ENCODE measurements at regions not wholly inside any gene's neighbourhood (a gene's known extent, or its start where the extent isn't known, plus 50 kb on each side); places are given as distances from the start of the nearest gene placed in this dataset.

DNA sequence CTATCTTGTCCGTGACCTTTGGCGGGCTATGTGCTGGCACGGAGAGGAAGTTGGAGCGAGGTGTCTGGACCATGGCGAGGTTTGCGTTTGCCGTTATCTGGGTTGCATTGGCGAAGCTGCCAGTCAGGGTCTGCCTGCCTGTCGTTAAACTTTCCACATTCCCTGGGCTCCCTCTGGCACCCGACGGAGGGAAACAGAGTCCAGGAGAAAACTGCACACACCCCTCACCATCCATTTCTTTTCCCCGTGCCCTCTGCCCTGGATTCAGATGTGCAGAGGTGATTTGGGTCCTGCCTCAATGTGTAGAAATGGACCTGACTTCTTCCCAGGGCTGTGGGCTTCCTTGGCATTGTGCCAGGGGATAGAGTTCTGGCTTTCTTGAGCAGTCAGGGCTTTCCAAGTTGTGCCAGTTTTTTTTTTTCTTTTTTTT lies 142.4 kb downstream of the URI1 start (continued):
- TF ChIP-seq CEBPB (IDR thresholded peaks at IDR 0.05; ENCODE audit: borderline replicate concordance in 1 of 2, low read depth in 2 of 2, low read length in 2 of 2) (no peak), ESRRA (IDR thresholded peaks at IDR 0.05; ENCODE audit: low read length) (no peak)
- TF ChIP-seq, protein P1, sequence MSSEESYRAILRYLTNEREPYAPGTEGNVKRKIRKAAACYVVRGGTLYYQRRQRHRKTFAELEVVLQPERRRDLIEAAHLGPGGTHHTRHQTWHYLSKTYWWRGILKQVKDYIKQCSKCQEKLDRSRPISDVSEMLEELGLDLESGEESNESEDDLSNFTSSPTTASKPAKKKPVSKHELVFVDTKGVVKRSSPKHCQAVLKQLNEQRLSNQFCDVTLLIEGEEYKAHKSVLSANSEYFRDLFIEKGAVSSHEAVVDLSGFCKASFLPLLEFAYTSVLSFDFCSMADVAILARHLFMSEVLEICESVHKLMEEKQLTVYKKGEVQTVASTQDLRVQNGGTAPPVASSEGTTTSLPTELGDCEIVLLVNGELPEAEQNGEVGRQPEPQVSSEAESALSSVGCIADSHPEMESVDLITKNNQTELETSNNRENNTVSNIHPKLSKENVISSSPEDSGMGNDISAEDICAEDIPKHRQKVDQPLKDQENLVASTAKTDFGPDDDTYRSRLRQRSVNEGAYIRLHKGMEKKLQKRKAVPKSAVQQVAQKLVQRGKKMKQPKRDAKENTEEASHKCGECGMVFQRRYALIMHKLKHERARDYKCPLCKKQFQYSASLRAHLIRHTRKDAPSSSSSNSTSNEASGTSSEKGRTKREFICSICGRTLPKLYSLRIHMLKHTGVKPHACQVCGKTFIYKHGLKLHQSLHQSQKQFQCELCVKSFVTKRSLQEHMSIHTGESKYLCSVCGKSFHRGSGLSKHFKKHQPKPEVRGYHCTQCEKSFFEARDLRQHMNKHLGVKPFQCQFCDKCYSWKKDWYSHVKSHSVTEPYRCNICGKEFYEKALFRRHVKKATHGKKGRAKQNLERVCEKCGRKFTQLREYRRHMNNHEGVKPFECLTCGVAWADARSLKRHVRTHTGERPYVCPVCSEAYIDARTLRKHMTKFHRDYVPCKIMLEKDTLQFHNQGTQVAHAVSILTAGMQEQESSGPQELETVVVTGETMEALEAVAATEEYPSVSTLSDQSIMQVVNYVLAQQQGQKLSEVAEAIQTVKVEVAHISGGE (CRISPR knock-in tag; IDR thresholded peaks at IDR 0.05), result no peak

- DNase-seq (ENCODE audit: low read depth, low spot score) (no peak), FAIRE-seq (no peak), ATAC-seq (no peak; the same call in 2 of the 3 replicates)
- H3K36me3 ChIP-seq (ENCODE audit: control insufficient read depth in 2 of 2, insufficient read depth in 2 of 2, low read length in 1 of 2), result no peaks in the 10 kb centered on the region
- H3K27me3 ChIP-seq (replicated peaks in 1 of 2; ENCODE audit: control insufficient read depth in 2 of 2, insufficient read depth in 2 of 2, low read length in 1 of 2), result no peaks in the 10 kb centered on the region; a peak in 2 of 4 replicates
- H3K4me2 ChIP-seq (ENCODE audit: control insufficient read depth, insufficient read depth), result no peak overlapping the region
- H3K9me3 ChIP-seq (replicated peaks; ENCODE audit: control insufficient read depth, insufficient read depth, low read length), result no peaks in the 10 kb centered on the region
- in situ Hi-C loops (cut with MboI), result no loop called here
- CTCF ChIA-PET, result no interaction called here
- POLR2A ChIA-PET, result no interaction called here
- H3K4me1 ChIP-seq (ENCODE audit: control insufficient read depth, insufficient read depth, low read length), result no peaks in the 10 kb centered on the region
- H3K79me2 ChIP-seq (ENCODE audit: control insufficient read depth, insufficient read depth, low read length), result no peaks in the 10 kb centered on the region
- H3K4me3 ChIP-seq, result no peak overlapping the region
- no TSS peak for BruUV-seq (replicated peaks)
- RAD21 ChIA-PET (ENCODE audit: unreplicated experiment), result interaction anchor here (0.6 kb wide), 1 partner anchor 234 kb away, joined by 3 read pairs; no protein-coding TSS in a partner anchor
- no peaks in the 10 kb centered on the region for H4K20me1 ChIP-seq (ENCODE audit: control insufficient read depth, insufficient read depth)
- H2AFZ ChIP-seq (ENCODE audit: control insufficient read depth, low read depth, low read length), result no peak overlapping the region; the same call in 1 of the 2 replicates
- WGBS (ENCODE audit: insufficient coverage, insufficient replicate concordance, low lambda C conversion rate, missing lambda C conversion rate), result 41% methylated on average over 10 of the region's 10 CpGs
- no peak overlapping the region for H3K9ac ChIP-seq (ENCODE audit: control insufficient read depth, insufficient read depth, low read length)
- no peak overlapping the region for H3K27ac ChIP-seq (ENCODE audit: control insufficient read depth, insufficient read depth)
- SMC1A ChIA-PET (ENCODE audit: uncharacterized antibody, unreplicated experiment), result no interaction called here
- intact Hi-C loops (cut with micrococcal nuclease; ENCODE audit: unreplicated experiment), result no loop called here
- TF ChIP-seq, protein P2, sequence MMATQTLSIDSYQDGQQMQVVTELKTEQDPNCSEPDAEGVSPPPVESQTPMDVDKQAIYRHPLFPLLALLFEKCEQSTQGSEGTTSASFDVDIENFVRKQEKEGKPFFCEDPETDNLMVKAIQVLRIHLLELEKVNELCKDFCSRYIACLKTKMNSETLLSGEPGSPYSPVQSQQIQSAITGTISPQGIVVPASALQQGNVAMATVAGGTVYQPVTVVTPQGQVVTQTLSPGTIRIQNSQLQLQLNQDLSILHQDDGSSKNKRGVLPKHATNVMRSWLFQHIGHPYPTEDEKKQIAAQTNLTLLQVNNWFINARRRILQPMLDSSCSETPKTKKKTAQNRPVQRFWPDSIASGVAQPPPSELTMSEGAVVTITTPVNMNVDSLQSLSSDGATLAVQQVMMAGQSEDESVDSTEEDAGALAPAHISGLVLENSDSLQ (IDR thresholded peaks at IDR 0.05), result 0 out of 2 replicates have a peak, but pooled peaks have one; percentile 12
- TF ChIP-seq IRF4 (IDR thresholded peaks at IDR 0.05; ENCODE audit: low read depth, low read length) (no peak), RB1 (IDR thresholded peaks at IDR 0.05; ENCODE audit: borderline replicate concordance) (no peak), E2F8 (IDR thresholded peaks at IDR 0.05; ENCODE audit: low read depth, partially characterized antibody) (no peak), MXI1 (IDR thresholded peaks at IDR 0.05; ENCODE audit: low read depth, low read length) (no peak)
- TF ChIP-seq, protein P3, sequence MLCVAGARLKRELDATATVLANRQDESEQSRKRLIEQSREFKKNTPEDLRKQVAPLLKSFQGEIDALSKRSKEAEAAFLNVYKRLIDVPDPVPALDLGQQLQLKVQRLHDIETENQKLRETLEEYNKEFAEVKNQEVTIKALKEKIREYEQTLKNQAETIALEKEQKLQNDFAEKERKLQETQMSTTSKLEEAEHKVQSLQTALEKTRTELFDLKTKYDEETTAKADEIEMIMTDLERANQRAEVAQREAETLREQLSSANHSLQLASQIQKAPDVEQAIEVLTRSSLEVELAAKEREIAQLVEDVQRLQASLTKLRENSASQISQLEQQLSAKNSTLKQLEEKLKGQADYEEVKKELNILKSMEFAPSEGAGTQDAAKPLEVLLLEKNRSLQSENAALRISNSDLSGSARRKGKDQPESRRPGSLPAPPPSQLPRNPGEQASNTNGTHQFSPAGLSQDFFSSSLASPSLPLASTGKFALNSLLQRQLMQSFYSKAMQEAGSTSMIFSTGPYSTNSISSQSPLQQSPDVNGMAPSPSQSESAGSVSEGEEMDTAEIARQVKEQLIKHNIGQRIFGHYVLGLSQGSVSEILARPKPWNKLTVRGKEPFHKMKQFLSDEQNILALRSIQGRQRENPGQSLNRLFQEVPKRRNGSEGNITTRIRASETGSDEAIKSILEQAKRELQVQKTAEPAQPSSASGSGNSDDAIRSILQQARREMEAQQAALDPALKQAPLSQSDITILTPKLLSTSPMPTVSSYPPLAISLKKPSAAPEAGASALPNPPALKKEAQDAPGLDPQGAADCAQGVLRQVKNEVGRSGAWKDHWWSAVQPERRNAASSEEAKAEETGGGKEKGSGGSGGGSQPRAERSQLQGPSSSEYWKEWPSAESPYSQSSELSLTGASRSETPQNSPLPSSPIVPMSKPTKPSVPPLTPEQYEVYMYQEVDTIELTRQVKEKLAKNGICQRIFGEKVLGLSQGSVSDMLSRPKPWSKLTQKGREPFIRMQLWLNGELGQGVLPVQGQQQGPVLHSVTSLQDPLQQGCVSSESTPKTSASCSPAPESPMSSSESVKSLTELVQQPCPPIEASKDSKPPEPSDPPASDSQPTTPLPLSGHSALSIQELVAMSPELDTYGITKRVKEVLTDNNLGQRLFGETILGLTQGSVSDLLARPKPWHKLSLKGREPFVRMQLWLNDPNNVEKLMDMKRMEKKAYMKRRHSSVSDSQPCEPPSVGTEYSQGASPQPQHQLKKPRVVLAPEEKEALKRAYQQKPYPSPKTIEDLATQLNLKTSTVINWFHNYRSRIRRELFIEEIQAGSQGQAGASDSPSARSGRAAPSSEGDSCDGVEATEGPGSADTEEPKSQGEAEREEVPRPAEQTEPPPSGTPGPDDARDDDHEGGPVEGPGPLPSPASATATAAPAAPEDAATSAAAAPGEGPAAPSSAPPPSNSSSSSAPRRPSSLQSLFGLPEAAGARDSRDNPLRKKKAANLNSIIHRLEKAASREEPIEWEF (IDR thresholded peaks at IDR 0.05; ENCODE audit: insufficient replicate concordance, low read depth, low read length), result no peak
These were observed 143.4 kb downstream of the URI1 start for GRCh38 chr19:30085394-30085793.
